C4-2B (cell line): ENCODE measurements at regions not wholly inside any gene's neighbourhood (a gene's known extent, or its start where the extent isn't known, plus 50 kb on each side); places are given as distances from the start of the nearest gene placed in this dataset.

Source experiments
- H3K27ac ChIP-seq: fragments of 450-650 bp; 2 replicates; pipeline ENCODE4 v1.5.1; 2017
- CTCF ChIP-seq: fragments of 450-650 bp; conservative IDR thresholded peaks from 2 replicates; pipeline ENCODE4 v1.5.1; 2017; ENCODE audit warnings: mild to moderate bottlenecking
- ZFX ChIP-seq: fragments of 450-650 bp; IDR thresholded peaks from 2 replicates; pipeline ENCODE4 v1.6.1; 2017

DNA sequence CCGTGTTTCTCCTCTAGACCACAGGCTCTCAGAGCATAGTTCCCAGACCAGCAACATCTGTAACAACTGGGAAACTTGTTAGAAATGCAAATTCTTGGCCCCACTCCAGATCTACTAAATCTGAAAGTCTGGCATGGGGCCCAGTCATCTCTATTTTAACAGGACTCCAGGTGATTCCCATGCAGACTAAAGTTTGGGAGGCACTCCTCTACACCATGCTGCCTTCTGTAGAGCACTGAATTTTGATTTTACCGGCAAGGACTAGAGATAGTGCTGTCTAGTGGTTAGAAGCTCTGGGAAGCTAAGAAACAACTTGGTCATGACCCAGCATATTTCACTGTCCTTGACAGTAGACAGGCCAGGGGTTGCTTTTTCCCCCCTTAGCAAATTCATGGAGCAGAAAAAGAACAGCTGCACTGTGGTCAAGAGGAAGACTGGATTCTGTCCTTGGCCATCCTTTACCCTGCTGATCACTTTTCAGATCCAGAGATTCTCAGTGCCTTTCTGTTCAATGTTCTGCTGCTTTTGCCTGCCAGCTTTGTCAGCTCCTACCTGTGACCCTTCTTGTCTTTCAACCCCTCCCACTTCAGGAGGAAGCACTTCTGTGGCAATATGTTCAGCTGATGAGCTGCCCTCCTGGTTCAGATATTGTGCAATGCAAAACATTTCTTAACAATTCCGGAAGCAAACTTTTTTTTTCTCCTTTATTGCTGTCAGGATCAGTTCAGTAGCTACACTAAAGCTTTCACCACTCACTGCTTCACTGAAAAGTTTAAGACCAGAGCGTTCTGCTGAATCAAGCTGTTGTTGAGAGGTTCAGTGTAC, 133.8 kb upstream of the NUDT4 start:
- TF ChIP-seq ZFX (no peak), CTCF (no peak)
- H3K27ac ChIP-seq: no peak overlapping the region; the same call in 1 of the 2 replicates

GRCh38 chr12:93244514-93245077, 133.1 kb upstream of the NUDT4 start:
- no peak for TF ChIP-seq CTCF
- TF ChIP-seq ZFX: no peak
- H3K27ac ChIP-seq: no peak overlapping the region

GRCh38 chr12:93245543-93245942, 132.2 kb upstream of the NUDT4 start:
- no peak for TF ChIP-seq ZFX
- no peak for TF ChIP-seq CTCF
- H3K27ac ChIP-seq: no peak overlapping the region

DNA sequence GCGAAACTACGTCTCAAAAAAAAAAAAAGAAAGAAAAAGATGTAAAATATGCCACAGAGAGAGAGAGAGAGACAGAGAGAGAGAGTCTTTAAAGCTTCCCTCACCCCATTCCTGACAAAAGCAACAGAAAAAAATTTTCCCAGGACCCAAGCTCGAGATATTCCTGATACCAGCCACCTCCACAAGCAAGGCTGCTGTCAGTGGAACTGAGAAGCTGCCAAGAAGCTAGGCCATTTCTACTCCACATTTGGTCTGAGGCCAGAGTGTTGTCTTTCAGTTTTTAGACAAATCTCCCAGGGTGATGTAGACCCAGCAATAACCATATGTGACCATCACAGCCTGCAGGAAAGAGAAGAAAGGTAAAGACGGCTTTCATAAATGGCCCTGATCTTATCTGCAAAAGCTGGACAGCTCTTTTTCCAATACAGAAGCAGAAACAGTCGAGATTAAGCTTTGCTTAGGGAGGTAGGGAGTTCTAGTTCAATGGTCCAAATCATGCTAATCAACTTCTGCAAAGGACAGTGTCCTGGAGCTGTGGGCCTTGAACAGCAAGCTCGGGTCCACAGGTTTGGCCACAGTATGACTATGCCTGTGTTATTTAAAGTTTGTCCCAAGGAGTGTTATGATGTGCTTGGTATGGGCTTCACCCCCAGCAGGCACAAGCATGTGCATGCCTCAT, 130.3 kb upstream of the NUDT4 start:
- no peak for TF ChIP-seq CTCF
- TF ChIP-seq ZFX: no peak
- H3K27ac ChIP-seq: no peak overlapping the region

DNA sequence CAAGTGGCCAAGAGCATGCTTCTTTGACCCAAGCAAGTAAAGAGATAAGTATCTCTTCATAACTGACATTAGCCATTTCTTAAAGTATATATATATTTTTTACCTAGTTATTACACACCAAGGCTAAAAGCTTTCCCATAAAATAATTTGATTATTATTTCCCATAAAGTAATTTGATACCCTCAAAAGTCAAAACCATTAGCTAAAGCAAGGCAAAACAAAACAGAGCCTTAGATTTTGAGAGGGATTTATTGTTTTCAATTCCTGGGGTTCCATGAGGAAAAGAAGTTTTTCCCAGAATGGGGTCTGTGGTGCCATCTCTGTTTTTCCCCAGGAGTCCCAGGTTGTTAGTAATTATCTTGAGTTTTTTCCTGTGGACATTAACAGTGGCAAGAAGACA, 125.5 kb upstream of the NUDT4 start:
- TF ChIP-seq CTCF (no peak), ZFX (no peak)
- H3K27ac ChIP-seq: no peak overlapping the region

- no peak for TF ChIP-seq ZFX
- TF ChIP-seq CTCF: no peak
- no peak overlapping the region for H3K27ac ChIP-seq
These were observed 122.8 kb upstream of the NUDT4 start for GRCh38 chr12:93254911-93255310.
